ENCODE measurements at regions not wholly inside any gene's neighbourhood (a gene's known extent, or its start where the extent isn't known, plus 50 kb on each side); places are given as distances from the start of the nearest gene placed in this dataset.
"Not testable (repeated sequence)": the region's sequence is repeated elsewhere in the genome, so short reads cannot be mapped to it uniquely, and the experiment has no call there.

DNA sequence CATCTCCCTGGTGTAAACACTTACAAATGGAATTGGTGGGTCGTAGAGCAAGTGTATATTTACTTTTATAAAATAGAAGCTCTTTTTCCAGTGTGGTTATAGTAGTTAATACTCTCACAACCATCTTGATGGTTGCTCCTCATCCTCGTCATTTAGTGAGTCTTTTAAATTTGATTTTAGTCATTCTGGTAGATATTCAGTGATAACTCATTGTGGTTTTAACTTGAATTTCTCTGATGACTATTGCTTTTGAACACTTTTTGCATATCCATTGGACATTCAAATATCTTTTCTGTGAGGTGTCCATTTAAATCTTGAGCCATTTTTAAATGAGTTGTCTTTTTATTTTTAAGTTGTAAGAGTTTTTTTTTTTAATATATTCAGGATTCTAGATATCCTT lies 189.2 kb upstream of the PHACTR1 start:
- no peak for DNase-seq

DNA sequence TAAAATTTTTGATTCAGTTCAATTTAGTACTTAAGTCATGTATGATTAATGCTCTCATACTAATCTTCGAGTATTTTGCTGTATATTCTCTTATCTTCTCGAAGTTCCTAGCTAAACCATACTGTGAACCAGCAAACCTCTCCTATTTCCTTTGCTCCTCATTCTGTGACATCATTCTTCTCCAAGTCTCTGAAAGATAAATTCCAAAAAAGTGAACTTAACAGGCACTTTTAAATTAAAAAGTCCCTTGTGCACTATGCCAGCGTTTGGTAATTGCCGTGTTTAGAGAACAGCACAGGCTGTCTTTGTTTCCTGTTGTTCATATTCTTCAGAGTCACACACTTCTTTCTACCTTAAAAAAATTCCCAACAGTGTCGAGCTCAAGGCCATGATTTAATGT lies 188.4 kb upstream of the PHACTR1 start:
- DNase-seq: no peak

DNA sequence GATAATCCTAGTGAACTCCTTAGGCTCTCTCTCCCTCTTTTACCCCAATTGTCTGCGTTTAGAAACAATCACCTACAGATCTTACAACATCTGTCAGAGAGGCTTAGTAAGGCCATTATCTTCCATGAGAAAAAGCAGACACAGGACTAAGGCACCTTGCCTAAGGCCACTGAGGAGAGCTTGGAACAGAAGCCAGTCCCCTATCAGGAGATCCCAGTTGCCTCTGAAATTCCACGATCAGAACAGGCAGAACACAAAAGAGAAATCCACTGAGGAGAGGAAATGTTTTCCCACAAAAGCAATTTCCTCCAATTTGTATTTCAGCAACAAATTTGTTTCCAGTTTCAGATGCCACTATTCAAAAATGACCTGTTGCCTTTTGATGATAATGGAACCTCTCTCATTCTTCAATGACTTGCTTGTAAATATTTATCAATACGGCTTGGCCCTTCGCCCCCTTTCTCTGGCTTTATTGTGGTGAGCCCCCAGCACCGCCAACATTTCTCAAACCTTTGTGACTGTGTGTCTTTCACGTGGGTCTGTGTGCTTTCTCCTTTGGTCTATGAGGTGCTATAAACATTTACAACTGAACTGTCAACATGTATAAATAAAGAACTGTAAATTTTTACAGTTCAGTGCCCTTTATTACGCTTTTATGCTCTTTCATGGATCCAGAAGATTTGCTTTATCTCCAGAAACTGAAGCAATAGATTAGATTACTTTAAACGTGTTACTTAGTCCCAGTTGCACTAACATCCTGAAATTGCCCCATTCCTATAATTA lies 187.8 kb upstream of the PHACTR1 start:
- DNase-seq: no peak

DNA sequence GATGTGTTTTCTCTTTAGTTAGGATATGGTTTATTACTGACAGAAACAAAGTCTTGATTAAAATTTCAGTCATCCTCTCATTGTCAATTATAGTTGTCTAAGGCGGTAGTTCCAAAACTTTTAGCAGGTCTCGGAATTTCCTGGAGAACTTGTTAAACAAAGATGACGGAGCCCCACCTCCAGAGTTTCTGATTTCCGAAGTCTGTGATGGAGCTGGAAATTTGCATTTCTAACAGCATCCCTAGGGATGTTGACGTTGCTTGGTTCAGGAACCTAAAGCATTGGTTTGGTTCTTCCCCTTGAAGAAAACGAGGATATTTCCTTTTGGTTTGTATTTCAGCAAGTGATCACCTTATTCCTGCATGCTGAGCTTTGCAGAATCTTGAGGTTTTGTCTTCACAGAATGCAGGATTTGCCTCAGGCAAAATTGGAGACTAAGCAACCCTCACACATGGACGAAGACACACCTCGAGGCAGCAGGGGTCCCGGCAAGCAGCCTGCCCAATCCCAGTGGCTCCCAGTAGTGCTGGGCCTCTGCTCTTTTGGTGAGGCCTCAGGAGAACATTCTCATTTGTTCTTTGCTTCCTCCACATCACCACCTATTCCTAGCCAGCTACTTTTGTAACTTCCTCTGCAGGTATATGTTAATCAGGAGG lies 187.1 kb upstream of the PHACTR1 start:
- DNase-seq: no peak

DNA sequence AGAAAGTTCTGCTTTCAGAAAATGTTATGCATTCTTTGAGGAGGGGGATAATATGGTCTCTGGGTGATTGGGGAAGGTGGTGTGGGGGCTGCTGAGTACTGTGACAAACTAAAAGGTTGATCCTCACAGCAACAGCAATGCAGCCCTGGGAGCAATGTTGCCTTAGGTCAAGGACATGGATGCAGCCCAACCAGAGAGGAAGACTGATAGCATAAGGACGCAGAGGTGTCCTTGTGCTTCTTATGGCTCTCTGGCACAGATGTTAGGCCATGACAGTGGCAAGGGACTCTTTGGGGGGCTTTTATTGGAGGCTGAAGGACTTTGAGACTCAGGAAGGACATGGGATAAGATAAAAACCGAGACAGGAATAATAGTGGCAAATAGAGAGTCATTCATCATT lies 186.2 kb upstream of the PHACTR1 start:
- DNase-seq: no peak

DNA sequence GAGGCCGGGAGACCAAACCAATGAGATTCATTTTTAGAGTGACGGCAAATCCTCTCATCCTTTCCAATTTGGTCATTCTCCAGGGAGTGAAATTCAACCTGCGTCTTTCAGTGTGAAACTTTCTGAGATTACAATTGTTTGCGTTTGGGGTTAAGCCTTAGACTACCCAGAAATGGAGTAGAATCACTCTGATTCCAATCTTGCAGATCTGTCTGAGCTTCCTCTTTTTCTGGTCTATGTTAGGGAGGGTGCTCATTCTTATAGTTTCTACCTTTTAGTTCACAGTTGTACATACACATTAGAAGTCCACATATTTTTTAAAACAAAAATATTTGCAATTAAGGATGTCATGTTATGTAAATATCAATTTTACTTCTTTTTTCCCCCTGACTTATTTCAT lies 183.0 kb upstream of the PHACTR1 start:
- no peak for DNase-seq

DNA sequence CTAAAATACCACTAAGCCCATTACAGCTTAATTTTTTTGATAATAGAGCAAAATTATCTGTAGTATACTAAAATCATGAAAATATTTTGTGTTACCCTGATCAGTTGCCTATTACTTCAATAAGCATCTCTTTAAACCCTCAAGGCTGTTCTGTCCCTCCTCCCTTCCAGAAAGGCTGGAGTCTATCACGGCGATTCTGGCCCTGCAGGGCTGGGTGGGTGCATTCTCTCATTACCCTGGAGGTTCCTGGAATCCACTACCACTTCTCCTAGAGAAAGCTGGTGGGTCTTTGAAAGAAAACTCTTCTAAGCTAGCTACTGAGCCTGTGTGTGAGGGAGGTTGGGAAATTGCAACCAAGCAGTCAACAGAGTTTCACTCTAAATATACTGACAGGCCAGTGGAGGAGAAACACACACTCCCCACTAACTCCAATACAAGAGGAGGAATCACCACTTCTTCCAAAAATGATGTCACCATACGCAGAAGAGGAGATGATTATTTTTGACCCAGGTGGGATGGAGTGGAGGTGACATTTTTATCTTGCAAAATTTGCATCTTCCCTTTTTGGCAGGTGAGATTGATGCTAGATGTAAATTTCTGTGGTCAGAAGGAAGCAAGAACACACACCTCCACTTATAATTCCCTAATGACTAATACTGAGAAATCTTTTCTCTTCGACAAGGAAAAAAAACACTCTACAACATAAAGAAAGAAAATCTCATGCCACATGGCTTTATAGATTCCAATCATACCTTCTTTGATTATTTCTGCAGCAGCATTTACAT lies 182.3 kb upstream of the PHACTR1 start:
- no peak for DNase-seq

DNA sequence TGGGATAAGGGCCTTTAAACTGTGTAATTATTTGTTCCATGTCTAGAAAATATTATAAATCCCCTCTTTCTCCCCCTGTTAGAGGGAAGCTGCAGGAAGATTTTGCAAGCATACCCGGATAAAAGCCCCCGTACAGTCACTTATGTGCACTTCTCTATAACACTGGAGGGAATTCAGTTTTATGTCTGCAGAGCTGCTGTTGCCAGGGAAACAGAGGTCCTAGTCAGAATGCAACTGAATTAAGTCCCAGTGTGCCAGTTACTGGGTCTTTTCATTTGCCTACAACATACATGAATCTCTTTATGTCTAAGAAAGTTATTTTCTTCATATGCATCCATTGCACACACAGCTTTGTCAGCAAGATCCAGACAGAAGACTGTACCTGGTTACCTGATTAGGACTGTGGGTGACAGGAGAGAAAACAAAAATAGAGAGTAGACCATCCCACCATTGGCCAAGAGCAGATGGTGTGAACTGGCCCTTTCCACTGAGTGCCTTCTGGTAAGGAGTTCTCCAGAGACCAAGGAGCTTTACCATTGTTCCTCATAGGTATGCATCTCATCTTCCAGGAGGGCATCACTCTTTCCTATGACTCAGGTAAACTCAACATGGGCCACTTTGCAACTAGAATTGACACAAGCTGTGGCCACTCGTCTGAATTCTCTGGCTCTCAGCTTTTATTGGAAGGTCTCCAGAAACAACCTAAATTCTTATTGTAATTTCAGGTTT lies 180.8 kb upstream of the PHACTR1 start:
- no peak for DNase-seq

DNA sequence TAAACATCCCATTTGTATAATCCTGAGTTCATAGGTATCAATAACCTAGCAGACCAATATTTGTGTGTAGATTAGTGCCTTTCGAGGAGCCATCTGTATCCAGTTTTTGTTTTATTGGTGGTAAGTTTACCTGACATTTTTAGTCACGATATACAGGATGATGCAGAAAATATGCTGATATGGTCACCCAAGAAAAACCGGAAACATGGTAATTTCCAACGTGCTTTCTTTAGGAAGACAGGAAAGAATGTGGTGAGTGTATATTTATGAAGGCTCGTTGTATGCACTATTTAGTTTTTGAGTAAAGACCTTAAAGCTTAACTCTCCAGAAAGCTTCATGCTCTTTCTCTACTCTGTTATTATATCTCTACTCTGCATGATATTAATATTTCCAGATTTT lies 180.2 kb upstream of the PHACTR1 start:
- DNase-seq: no peak

DNA sequence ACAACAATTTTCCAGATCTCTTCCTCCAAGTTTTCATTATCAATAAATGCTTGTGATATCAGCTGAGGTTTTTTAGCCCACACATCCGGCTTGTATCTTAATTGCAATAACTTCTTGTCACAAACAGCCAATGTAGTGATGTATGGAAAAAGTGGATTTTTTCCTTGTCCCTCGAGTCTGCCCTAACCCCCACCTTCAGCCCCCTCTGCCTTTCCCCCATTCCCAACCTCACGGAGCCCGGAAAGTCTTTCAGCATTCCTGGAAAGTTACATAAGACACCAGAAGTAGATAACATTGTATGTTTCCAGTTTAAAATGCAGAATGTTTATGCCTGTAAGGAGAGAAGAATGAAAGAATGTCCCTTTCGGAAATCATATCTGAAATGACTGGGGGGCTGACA lies 179.2 kb upstream of the PHACTR1 start:
- no peak for DNase-seq

DNA sequence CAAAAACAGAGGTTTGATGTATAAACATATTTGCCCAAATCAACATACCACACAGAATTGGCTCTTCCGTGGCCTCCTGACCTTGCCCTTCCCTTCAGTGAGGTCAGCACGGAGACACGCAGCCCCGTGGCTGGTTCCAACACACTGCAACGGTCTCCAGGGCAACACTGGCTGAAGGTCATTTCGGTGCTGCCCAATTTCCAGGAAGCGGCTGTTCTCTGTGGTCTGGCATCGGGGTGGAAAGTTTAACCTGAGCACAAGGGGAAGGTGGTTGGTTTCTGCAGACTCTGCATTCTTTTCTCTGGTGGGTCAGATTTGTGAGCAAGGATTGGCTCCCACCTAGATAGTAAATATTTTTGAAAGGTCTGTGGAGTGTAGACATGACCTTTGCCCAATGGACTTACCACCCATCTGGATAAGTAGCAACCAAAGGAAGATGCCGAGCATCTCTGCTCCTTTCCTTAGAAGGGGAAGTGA lies 177.6 kb upstream of the PHACTR1 start:
- no peak for DNase-seq

DNA sequence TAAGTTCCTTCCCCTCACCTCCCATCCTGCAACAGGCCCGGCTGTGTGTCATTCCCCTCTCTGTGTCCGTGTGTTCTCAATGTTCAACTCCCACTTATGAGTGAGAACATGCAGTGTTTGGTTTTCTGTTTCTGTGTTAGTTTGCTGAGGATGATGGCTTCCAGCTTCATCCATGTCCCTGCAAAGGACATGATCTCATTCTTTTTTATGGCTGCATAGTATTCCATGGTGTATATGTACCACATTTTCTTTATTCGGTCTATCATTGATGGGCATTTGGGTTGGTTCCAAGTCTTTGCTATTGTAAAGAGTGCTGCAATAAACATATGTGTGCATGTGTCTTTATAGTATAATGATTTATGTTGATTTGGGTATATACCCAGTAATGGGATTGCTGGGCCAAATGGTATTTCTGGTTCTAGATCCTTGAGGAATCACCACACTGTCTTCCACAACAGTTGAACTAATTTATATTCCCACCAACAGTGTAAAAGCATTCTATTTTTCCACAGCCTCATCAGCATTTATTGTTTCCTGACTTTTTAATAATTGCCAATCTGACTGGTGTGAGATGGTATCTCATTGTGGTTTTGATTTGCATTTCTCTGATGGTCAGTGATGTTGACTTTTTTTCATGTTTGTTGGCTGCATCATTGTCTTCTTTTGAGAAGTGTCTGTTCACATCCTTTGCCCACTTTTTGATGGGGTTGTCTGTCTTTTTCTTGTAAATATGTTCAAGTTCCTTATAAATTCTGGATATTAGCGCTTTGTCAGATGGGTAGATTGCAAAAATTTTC lies 174.1 kb upstream of the PHACTR1 start:
- not testable (repeated sequence) for DNase-seq

DNA sequence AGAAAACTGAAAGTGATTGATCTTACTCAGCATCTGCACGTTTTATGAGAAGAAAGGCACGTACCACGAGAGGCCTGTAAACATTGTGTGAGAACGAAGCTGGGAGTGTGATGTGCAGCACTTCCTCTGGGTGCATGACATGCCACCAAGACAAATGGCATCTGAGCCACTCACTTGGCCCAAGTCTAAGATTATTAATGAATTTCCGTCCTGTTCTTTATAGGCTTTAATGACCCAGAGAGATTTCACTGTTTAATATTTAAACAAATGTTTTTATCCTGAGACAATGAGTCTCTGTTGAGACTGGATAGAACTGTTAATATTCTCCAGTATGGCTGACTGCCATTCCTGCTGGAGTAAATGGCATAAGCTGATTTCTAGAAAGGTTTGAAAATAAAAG lies 172.6 kb upstream of the PHACTR1 start:
- DNase-seq: no peak

DNA sequence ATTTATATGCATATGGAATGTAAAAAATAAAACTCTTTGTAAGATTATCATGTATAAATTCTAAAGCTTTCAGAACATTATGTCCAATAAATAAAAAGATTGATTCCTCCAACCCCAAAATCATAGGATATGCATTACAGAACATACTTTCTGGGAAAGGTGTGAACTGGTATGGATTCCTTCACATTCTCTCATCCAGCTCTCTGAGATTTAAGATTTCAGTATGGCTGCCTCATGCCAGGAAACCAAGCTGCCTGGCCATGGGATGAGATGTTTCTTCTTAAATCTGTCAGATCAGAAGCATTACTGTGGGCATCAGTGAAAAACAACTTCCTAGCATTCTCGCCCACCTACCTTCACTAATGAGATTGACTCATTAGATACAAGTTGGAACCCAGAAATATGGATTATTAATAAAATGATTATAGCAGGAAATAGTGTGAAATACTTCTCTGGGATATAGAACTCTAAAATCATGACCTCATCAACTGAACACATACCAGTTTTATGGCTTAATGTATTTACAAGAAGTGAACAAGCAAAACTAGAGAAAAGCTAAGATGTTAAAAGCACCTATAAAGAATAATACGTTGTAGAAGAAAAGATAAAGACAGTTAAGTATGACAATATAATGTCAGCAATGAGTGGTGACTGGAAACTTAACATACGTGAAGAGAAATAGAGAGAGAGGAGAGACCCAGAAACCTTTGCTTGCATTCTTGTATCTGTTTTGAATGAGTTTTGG lies 171.6 kb upstream of the PHACTR1 start:
- no peak for DNase-seq

DNA sequence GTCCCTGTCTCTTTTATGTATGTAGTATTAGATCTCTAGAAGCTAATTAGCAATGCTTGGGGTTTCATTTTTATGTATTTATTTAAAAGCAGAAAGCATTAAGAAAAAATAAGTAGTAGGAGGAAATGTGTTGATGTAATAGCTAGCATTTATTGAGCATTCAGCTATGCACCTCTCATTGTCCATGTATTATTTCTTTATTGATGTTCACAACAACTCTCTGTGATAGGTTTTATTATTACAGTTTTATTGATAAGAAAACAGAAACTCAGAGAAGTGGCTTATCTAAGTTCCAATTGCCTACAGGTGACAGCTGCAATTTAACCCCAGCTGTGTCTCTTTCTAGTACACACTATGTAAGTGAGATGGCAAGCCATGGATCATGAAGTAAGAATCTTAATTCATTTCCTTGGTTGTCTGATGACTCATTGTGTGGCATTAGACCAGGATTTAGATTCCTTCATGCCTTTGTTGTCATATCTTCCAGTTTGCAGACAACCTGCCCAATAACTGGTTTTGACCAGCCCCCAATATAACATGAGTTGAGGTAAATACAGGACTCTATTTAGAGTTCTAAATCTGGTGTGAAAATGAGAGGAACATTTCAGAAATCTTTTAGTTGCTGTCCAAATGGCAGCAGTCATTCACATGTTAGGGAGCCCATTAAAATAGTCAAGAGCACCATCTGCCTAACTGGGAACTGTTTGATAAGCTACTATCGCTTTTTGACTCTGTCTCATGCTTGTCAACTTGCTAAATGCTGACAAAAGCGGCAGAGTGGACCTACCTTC lies 170.8 kb upstream of the PHACTR1 start:
- DNase-seq: no peak

DNA sequence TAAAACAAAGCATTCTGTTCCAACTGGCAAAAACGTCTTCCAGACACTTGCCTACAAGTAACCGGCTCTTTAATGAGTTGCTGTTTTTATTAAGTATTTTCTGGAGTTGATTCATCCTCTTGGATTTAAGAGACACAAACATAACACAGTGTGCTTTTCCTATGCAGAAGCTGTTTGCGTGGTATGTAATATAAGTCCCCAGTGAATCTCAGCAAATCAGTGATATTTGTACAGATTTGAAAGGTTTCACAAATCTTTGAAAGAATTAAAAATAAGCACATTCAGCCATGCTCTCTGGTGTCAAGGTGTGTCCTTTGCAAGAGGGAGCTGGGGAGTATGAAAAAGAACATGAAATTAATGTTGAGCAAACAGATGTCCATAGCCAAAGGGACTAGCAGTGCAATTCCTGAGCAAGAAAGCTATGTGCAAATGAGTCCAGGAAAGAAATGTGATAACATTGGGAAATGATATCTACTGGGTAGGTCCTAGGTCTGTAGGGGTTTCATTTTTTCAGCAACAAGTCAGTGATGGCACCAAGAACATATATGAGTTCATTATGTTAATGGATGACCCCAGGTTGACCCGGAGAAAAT lies 170.1 kb upstream of the PHACTR1 start:
- DNase-seq: no peak

DNA sequence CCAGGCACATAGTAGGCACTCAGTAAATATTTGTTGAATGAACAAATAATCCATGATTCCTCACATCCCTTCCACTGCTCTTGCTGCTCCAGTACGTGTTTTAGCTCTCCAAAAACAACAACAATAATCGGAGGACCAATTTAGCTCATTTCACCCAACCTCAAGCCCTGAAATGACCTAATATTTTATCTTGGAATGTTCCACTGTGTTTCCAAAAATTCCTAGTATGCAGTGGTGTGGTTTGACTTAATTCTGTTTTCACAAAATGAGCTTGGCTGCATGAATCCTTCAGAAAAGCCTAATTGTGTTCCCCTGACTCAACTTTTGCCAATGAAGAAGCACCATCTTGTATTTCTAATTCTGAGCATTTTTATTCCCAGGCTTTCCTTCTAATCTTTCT lies 168.0 kb upstream of the PHACTR1 start:
- no peak for DNase-seq

DNA sequence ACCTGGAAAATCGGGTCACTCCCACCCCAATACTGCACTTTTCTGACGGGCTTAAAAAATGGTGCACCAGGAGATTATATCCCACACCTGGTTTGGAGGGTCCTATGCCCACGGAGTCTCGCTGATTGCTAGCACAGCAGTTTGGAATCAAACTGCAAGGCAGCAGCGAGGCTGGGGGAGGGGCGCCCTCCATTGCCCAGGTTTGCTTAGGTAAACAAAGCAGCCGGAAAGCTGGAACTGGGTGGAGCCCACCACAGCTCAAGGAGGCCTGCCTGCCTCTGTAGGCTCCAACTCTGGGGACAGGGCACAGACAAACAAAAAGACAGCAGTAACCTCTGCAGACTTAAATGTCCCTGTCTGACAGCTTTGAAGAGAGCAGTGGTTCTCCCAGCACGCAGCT lies 167.1 kb upstream of the PHACTR1 start:
- DNase-seq: not testable (repeated sequence)

DNA sequence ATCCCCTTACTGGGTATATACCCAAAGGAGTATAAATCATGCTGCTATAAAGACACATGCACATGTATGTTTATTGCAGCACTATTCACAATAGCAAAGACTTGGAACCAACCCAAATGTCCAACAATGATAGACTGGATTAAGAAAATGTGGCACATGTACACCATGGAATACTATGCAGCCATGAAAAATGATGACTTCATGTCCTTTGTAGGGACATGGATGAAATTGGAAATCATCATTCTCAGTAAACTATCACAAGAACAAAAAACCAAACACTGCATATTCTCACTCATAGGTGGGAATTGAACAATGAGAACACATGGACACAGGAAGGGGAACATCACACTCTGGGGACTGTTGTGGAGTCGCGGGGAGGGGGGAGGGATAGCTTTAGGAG lies 161.7 kb upstream of the PHACTR1 start:
- DNase-seq: not testable (repeated sequence)

DNA sequence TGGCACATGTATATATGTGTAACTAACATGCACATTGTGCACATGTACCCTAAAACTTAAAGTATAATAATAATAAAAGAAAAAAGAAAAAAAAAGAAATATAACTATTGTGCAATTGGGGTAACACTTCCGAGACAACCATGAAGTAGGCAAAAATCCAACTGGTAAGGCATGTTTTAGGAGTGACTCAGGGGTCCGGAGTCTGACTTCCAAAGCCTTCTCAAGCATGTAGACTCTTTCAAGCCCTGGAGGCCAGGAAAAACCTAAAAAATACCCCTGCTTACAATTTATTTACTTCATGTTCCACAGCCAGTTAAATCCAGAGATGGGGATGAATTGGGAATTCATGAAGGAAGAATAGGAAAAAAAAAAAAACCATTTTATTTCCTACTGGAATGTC lies 161.3 kb upstream of the PHACTR1 start:
- DNase-seq: no peak
